H1 (cell line): ENCODE measurements at regions not wholly inside any gene's neighbourhood (a gene's known extent, or its start where the extent isn't known, plus 50 kb on each side); places are given as distances from the start of the nearest gene placed in this dataset.

Experiments used
- CTCF ChIA-PET: fragments of 300-600 bp; sonication (Branson Sonifier 250); formaldehyde crosslinking; loops from one replicate; lab custom pipeline; 2021; ENCODE audit not compliant: partially characterized antibody; lab: Charles Lee
- POLR2A ChIA-PET: fragments of 300-600 bp; sonication (Branson Sonifier 250); formaldehyde crosslinking; loops from one replicate; lab custom pipeline; 2021; ENCODE audit warnings: inconsistent platforms; ENCODE audit not compliant: partially characterized antibody; lab: Charles Lee
- DNase-seq, 2 experiments: peaks; one replicate each; pipeline versions ENCODE4 v3.0.0 to v3.0.0-alpha.2; 2010 to 2022; ENCODE audit warnings: low spot score in 2 of 2, low read depth in 1 of 2, mixed read lengths in 1 of 2
- FAIRE-seq: peaks from 2 replicates; lab custom pipeline; 2011; peaks lifted over from hg19 to GRCh38; lab: Jason Lieb, UNC
- H2AFZ ChIP-seq: 2 replicates; pipeline ENCODE4 v1.8.1; 2012; ENCODE audit warnings: low read length, inconsistent platforms
- H2AK5ac ChIP-seq: 2 replicates; pipeline ENCODE4 v1.6.1; 2013; ENCODE audit warnings: low read depth, low read length
- H2BK120ac ChIP-seq: replicated peaks from 2 replicates; pipeline ENCODE3; 2013; ENCODE audit warnings: low read depth, low read length, inconsistent platforms
- H2BK12ac ChIP-seq: 2 replicates; pipeline ENCODE4 v1.6.1; 2013; ENCODE audit warnings: low read depth, low read length
- H2BK15ac ChIP-seq: 2 replicates; pipeline ENCODE4 v1.6.1; 2013; ENCODE audit warnings: low read length
- H2BK20ac ChIP-seq: 2 replicates; pipeline ENCODE4 v1.6.1; 2013; ENCODE audit warnings: low read length
- H2BK5ac ChIP-seq: 2 replicates; pipeline ENCODE4 v1.6.1; 2013; ENCODE audit warnings: low read depth, low read length
- H3K14ac ChIP-seq: 2 replicates; pipeline ENCODE4 v1.6.1; 2013; ENCODE audit warnings: inconsistent platforms; ENCODE audit not compliant: insufficient read length
- H3K18ac ChIP-seq: 2 replicates; pipeline ENCODE4 v1.6.1; 2013; ENCODE audit warnings: low read length; ENCODE audit errors: extremely low read depth
- H3K23ac ChIP-seq: 2 replicates; pipeline ENCODE4 v1.6.1; 2013; ENCODE audit warnings: inconsistent platforms; ENCODE audit not compliant: insufficient read length
- H3K23me2 ChIP-seq: 2 replicates; pipeline ENCODE4 v1.6.1; 2013; ENCODE audit warnings: low read depth, low read length
- H3K27ac ChIP-seq: 2 replicates; pipeline ENCODE4 v1.6.1; 2011; ENCODE audit warnings: low read depth, low read length, inconsistent platforms
- H3K27me3 ChIP-seq, 4 experiments: replicated peaks in 1 of 4; 1 replicate in 1 of 4; 2 replicates in 3 of 4; pipeline versions ENCODE4 v1.6.1 to v1.8.1; 2011 to 2013; ENCODE audit warnings: low read length in 3 of 4, mild to moderate bottlenecking in 3 of 4, inconsistent platforms in 2 of 4, mixed read lengths in 2 of 4, moderate library complexity in 1 of 4; ENCODE audit not compliant: control insufficient read depth in 3 of 4, insufficient read depth in 3 of 4; ENCODE audit errors: extremely low read depth in 1 of 4
- H3K36me3 ChIP-seq, 4 experiments: 2 replicates each; pipeline versions ENCODE4 v1.6.1 to v1.8.1; 2011 to 2013; ENCODE audit warnings: mild to moderate bottlenecking in 4 of 4, low read length in 3 of 4, moderate library complexity in 2 of 4, control low read depth in 1 of 4, inconsistent platforms in 1 of 4; ENCODE audit not compliant: insufficient read depth in 4 of 4, control insufficient read depth in 2 of 4
- H3K4ac ChIP-seq: replicated peaks from 2 replicates; pipeline ENCODE3; 2013; ENCODE audit warnings: low read length, low read depth, mixed read lengths, inconsistent platforms; ENCODE audit not compliant: insufficient read length
- H3K4me1 ChIP-seq, 4 experiments: replicated peaks in 1 of 4; 1 replicate in 1 of 4; 2 replicates in 3 of 4; pipeline versions ENCODE4 v1.6.1 to v1.8.1; 2011 to 2013; ENCODE audit warnings: low read length in 3 of 4, inconsistent platforms in 2 of 4, mixed read lengths in 1 of 4; ENCODE audit not compliant: insufficient read depth in 4 of 4, control insufficient read depth in 3 of 4
- H3K4me2 ChIP-seq, 2 experiments: 2 replicates each; pipeline versions ENCODE4 v1.6.1 to v1.8.1; 2011 to 2013; ENCODE audit warnings: low read depth in 2 of 2, low read length in 2 of 2, control low read depth in 1 of 2, inconsistent platforms in 1 of 2, mild to moderate bottlenecking in 1 of 2; ENCODE audit not compliant: insufficient read depth in 1 of 2
- H3K4me3 ChIP-seq, 4 experiments: fragments of 200-600, 300-600 bp in 1 of 4; sonication (generic), shearing (Covaris generic), sonication (Bioruptor Twin) in 1 of 4; 2 replicates each; pipeline versions ENCODE4 v1.5.1 to v1.8.1; 2011 to 2016; ENCODE audit warnings: low read length in 4 of 4, low read depth in 3 of 4, control low read depth in 2 of 4, inconsistent platforms in 2 of 4, mild to moderate bottlenecking in 2 of 4, mixed read lengths in 1 of 4, moderate library complexity in 1 of 4; ENCODE audit not compliant: insufficient read depth in 2 of 4; ENCODE audit errors: extremely low read depth in 1 of 4
- H3K56ac ChIP-seq: replicated peaks from 2 replicates; pipeline ENCODE3; 2013; ENCODE audit warnings: low read depth, mild to moderate bottlenecking, mixed read lengths, low read length, inconsistent platforms; ENCODE audit not compliant: insufficient read length
- H3K79me1 ChIP-seq: 2 replicates; pipeline ENCODE4 v1.6.1; 2013; ENCODE audit warnings: low read depth, low read length, control low read depth
- H3K79me2 ChIP-seq, 2 experiments: 2 replicates each; pipeline versions ENCODE4 v1.6.1 to v1.8.1; 2012 to 2013; ENCODE audit warnings: low read length in 2 of 2, mild to moderate bottlenecking in 2 of 2, inconsistent platforms in 1 of 2; ENCODE audit not compliant: insufficient read depth in 2 of 2, control insufficient read depth in 1 of 2
- H3K9ac ChIP-seq, 4 experiments: replicated peaks in 1 of 4; 1 replicate in 1 of 4; 2 replicates in 3 of 4; pipeline versions ENCODE4 v1.6.1 to v1.8.1; 2011 to 2013; ENCODE audit warnings: low read depth in 3 of 4, low read length in 3 of 4, control low read depth in 2 of 4, mild to moderate bottlenecking in 2 of 4, moderate library complexity in 2 of 4, inconsistent platforms in 1 of 4; ENCODE audit errors: extremely low read depth in 1 of 4
- H3K9me3 ChIP-seq, 2 experiments: 2 replicates each; pipeline versions ENCODE4 v1.6.1 to v1.8.1; 2012 to 2013; ENCODE audit warnings: mild to moderate bottlenecking in 2 of 2, moderate library complexity in 2 of 2, control low read depth in 1 of 2, inconsistent platforms in 1 of 2, low read depth in 1 of 2, low read length in 1 of 2, mixed read lengths in 1 of 2; ENCODE audit not compliant: insufficient read depth in 2 of 2
- H4K20me1 ChIP-seq, 2 experiments: replicated peaks in 1 of 2; 2 replicates each; pipeline versions ENCODE3 to v1.8.1; 2011 to 2013; ENCODE audit warnings: inconsistent platforms in 2 of 2, low read length in 2 of 2, mild to moderate bottlenecking in 1 of 2; ENCODE audit not compliant: insufficient read depth in 2 of 2, control insufficient read depth in 1 of 2
- H4K5ac ChIP-seq: 2 replicates; pipeline ENCODE4 v1.6.1; 2013; ENCODE audit warnings: low read length, low read depth, mixed read lengths, inconsistent platforms; ENCODE audit not compliant: insufficient read length
- H4K8ac ChIP-seq: 2 replicates; pipeline ENCODE4 v1.8.0; 2013; ENCODE audit warnings: mild to moderate bottlenecking, moderate library complexity, low read length, inconsistent platforms; ENCODE audit not compliant: insufficient read depth; ENCODE audit errors: extremely low read depth
- H4K91ac ChIP-seq: replicated peaks from 2 replicates; pipeline ENCODE3; 2013; ENCODE audit warnings: low read length, mixed read lengths, inconsistent platforms; ENCODE audit not compliant: insufficient read length
- BACH1 ChIP-seq: IDR thresholded peaks from 2 replicates; pipeline ENCODE4 v1.6.1; 2012; ENCODE audit warnings: low read length, improper control_type of control experiment
- CHD1 ChIP-seq: IDR thresholded peaks from 2 replicates; pipeline ENCODE4 v1.6.1; 2012; ENCODE audit warnings: low read depth, low read length, improper control_type of control experiment
- CHD2 ChIP-seq: IDR thresholded peaks from 2 replicates; pipeline ENCODE4 v1.6.1; 2012; ENCODE audit warnings: low read length, improper control_type of control experiment
- CTBP2 ChIP-seq: IDR thresholded peaks from 2 replicates; pipeline ENCODE4 v1.7.0; 2011; ENCODE audit warnings: borderline replicate concordance, mild to moderate bottlenecking, moderate library complexity, mixed read lengths, low read length; ENCODE audit not compliant: insufficient read depth, insufficient read length
- EZH2 ChIP-seq: fragments of 200-600 bp; sonication (generic); IDR thresholded peaks from 2 replicates; pipeline ENCODE4 v1.7.1; 2012; ENCODE audit warnings: low read depth, mild to moderate bottlenecking, moderate library complexity, low read length, inconsistent platforms; ENCODE audit not compliant: severe bottlenecking
- GTF2F1 ChIP-seq: IDR thresholded peaks from 2 replicates; pipeline ENCODE4 v1.6.1; 2012; ENCODE audit warnings: low read depth, low read length, improper control_type of control experiment, borderline replicate concordance
- JUN ChIP-seq: IDR thresholded peaks from 2 replicates; pipeline ENCODE4 v1.6.1; 2011; ENCODE audit warnings: low read depth, mild to moderate bottlenecking, improper control_type of control experiment, low read length
- NRF1 ChIP-seq: IDR thresholded peaks from 2 replicates; pipeline ENCODE4 v1.6.1; 2011; ENCODE audit warnings: mild to moderate bottlenecking, low read depth, low read length, improper control_type of control experiment
- PHF8 ChIP-seq: fragments of 200-600 bp; sonication (generic); conservative IDR thresholded peaks from 2 replicates; pipeline ENCODE4 v1.7.1; 2012; ENCODE audit warnings: low read depth, mild to moderate bottlenecking, inconsistent platforms, low read length, moderate library complexity
- RNF2 ChIP-seq: fragments of 200-900, 300-1000 bp; sonication (generic); IDR thresholded peaks from 2 replicates; pipeline ENCODE4 v1.7.1; 2016; ENCODE audit warnings: borderline replicate concordance, low read depth, mild to moderate bottlenecking, antibody characterized with exemption, low read length; ENCODE audit not compliant: poor library complexity, severe bottlenecking; ENCODE audit errors: missing control alignments
- RXRA ChIP-seq: IDR thresholded peaks from 2 replicates; pipeline ENCODE4 v1.6.1; 2011; ENCODE audit warnings: low read depth, mild to moderate bottlenecking, low read length, moderate library complexity; ENCODE audit not compliant: insufficient read depth
- SP2 ChIP-seq: IDR thresholded peaks from 2 replicates; pipeline ENCODE4 v1.6.1; 2012; ENCODE audit warnings: mild to moderate bottlenecking, low read length, inconsistent platforms
- TAF7 ChIP-seq: optimal IDR thresholded peaks from 2 replicates; pipeline ENCODE3; 2011; ENCODE audit warnings: low read depth, mild to moderate bottlenecking, inconsistent platforms, low read length, moderate library complexity, borderline replicate concordance
- WGBS, 2 experiments: shearing (Covaris generic) in 1 of 2; methylation state at CpG; one replicate each; pipeline versions ENCODE4 v1.1.6 to v1.1.7; 2013 to 2015; ENCODE audit warnings: low lambda C conversion rate in 2 of 2, mixed read lengths in 2 of 2, inconsistent platforms in 1 of 2, low coverage in 1 of 2, missing lambda C conversion rate in 1 of 2; ENCODE audit not compliant: insufficient replicate concordance in 2 of 2, insufficient coverage in 1 of 2, insufficient read length in 1 of 2; ENCODE audit errors: extremely low coverage in 1 of 2, missing lambda C conversion rate in 1 of 2; 5-methylcytosine and 5-hydroxymethylcytosine counted together

DNA sequence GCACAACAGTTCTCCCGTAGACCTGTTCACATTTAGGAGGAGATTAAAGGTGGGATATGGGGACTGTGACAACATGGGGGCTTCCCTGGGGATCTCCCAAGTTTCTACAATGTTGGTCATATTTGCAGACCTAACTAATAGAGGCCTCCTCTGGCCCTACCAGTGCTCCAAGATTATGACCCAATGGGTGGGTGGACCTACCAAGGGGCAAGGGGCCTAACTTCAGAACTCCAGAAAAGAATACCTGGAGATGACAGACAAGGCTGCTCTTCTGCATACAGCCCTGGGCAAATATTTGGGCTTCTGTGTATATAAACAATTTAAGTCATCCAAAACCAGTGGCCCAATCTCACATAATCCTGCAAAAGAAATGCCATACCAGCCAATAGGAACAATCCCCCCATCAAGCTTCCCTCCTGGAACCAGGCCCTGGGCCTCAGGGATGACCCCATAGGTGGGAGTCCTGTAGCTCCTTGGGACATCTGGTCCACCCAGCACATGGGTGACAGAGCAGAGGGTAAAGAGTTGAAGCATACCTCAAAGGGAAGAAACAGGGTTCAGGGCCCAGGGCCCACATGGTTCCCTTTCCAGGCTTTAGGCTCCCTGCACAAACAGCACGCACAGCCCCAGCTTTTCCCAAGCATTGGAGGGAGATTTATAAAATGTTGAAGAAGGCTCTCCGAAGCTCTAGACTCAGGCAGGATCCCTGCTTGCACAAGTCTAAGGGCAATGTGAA is 86.1 kb upstream of the CHST15 start:
- Histone ChIP-seq H3K9me3 (no peaks in the 10 kb centered on the region), H4K91ac (no peak overlapping the region), H3K14ac (no peak overlapping the region), H2BK5ac (no peak overlapping the region), H2AK5ac (no peak overlapping the region), H2BK20ac (no peak overlapping the region), H3K36me3 (no peaks in the 10 kb centered on the region), H3K9ac (no peak overlapping the region), H3K27me3 (no peaks in the 10 kb centered on the region), H3K56ac (no peak overlapping the region), H3K23ac (no peak overlapping the region), H3K18ac (no peak overlapping the region), H3K4me3 (no peak overlapping the region), H3K27ac (no peak overlapping the region), H3K4me2 (no peak overlapping the region), H2BK12ac (no peak overlapping the region), H3K79me1 (no peaks in the 10 kb centered on the region), H4K8ac (no peak overlapping the region), H2AFZ (no peak overlapping the region), H3K4ac (no peak overlapping the region), H3K4me1 (no peaks in the 10 kb centered on the region; a peak in 2 of 7 replicates), H4K5ac (no peak overlapping the region), H4K20me1 (peaks cover 0 to 2% of the 10 kb centered on the region in 2 experiments), H3K79me2 (no peaks in the 10 kb centered on the region), H3K23me2 (no peaks in the 10 kb centered on the region), H2BK120ac (no peak overlapping the region), H2BK15ac (no peak overlapping the region)
- CTCF ChIA-PET = interaction anchor here (0.6 to 1.1 kb wide), 3 partner anchors 23 to 168 kb away, joined by 3 to 4 read pairs (median 3); no protein-coding TSS in a partner anchor
- FAIRE-seq (no peak), DNase-seq (peak in 1 of 2 experiments; percentile 20)
- POLR2A ChIA-PET = no interaction called here
- 92% methylated on average over 3 of the region's 3 CpGs; no CpG with 5 or more reads in 1 of the 2 experiments for WGBS, 2 experiments
- no peak for TF ChIP-seq SP2
- no peak for TF ChIP-seq CTBP2
- TF ChIP-seq RXRA = no peak
- TF ChIP-seq TAF7 = no peak
- no peak for TF ChIP-seq JUN
- TF ChIP-seq CHD2 = no peak
- TF ChIP-seq CHD1 = no peak
- no peak for TF ChIP-seq NRF1
- no peak for TF ChIP-seq RNF2
- no peak for TF ChIP-seq BACH1
- TF ChIP-seq PHF8 = no peak
- TF ChIP-seq EZH2 = no peak
- TF ChIP-seq GTF2F1 = no peak
